Ectodermal cell (in vitro differentiated cells): ENCODE measurements at regions not wholly inside any gene's neighbourhood (a gene's known extent, or its start where the extent isn't known, plus 50 kb on each side); places are given as distances from the start of the nearest gene placed in this dataset.

ENCODE experiments used
- H3K27ac ChIP-seq: 2 replicates; pipeline ENCODE4 v1.7.0; 2013; ENCODE audit warnings: mild to moderate bottlenecking, low read depth, low read length; ENCODE audit not compliant: insufficient read depth, poor library complexity, severe bottlenecking
- H3K27me3 ChIP-seq: 2 replicates; pipeline ENCODE4 v1.7.0; 2013; ENCODE audit warnings: mild to moderate bottlenecking, low read length; ENCODE audit not compliant: insufficient read depth, control insufficient read depth, poor library complexity, severe bottlenecking
- H3K36me3 ChIP-seq: one replicate; pipeline ENCODE4 v1.7.0; 2013; ENCODE audit warnings: low read length; ENCODE audit not compliant: control insufficient read depth, insufficient read depth
- H3K4me1 ChIP-seq: one replicate; pipeline ENCODE4 v1.7.0; 2013; ENCODE audit warnings: low read length; ENCODE audit not compliant: control insufficient read depth, insufficient read depth
- H3K4me3 ChIP-seq: 2 replicates; pipeline ENCODE4 v1.7.0; 2013; ENCODE audit warnings: low read depth, low read length, control low read depth; ENCODE audit not compliant: insufficient read depth
- H3K9me3 ChIP-seq: 2 replicates; pipeline ENCODE4 v1.7.0; 2013; ENCODE audit warnings: mild to moderate bottlenecking, low read length, moderate library complexity; ENCODE audit not compliant: control insufficient read depth
- WGBS, 2 experiments: methylation state at CpG; one replicate each; pipeline ENCODE4 v1.1.7; 2013; ENCODE audit warnings: missing lambda C conversion rate in 2 of 2; 5-methylcytosine and 5-hydroxymethylcytosine counted together

GRCh38 chr5:3258050-3258449 lies 337.6 kb upstream of the IRX1 start:
- Histone ChIP-seq H3K36me3 (no peaks in the 10 kb centered on the region), H3K9me3 (no peaks in the 10 kb centered on the region), H3K27me3 (no peaks in the 10 kb centered on the region), H3K4me3 (no peak overlapping the region), H3K4me1 (peaks cover 5% of the 10 kb centered on the region), H3K27ac (no peak overlapping the region)
- 90 to 92% methylated on average over 9 of the region's 9 CpGs for WGBS, 2 experiments

DNA sequence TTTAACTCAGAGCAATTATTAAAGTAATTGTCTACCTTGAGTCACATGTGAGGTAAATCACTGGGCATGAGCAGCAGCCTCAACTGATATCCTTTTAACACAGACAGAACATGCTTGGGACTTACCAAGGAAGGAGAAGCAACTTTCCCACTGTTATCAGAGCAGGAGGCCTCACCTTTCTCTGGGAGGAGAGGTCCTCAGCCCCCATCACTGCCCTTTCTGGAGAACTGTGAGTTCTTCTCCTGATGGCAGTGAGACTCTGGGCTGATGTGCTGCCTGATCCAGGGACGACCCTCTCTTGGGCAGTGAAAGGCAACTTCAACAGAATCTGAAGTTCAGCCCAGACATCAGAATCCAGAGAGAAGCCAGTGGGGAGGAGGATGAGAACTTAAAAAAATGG lies 343.4 kb upstream of the IRX1 start:
- Histone ChIP-seq H3K27ac (no peak overlapping the region), H3K4me3 (no peak overlapping the region)
- WGBS, 2 experiments: 65 to 92% methylated on average over 1 of the region's 1 CpG

GRCh38 chr5:3251784-3252183 lies 343.8 kb upstream of the IRX1 start:
- Histone ChIP-seq H3K4me3 (no peak overlapping the region), H3K27ac (no peak overlapping the region), H3K36me3 (no peaks in the 10 kb centered on the region), H3K4me1 (no peaks in the 10 kb centered on the region), H3K27me3 (no peaks in the 10 kb centered on the region), H3K9me3 (no peaks in the 10 kb centered on the region)
- WGBS, 2 experiments: 33 to 37% methylated on average over 5 of the region's 5 CpGs

More for the DNA sequence above, 343.4 kb upstream of the IRX1 start:
- Histone ChIP-seq H3K4me1 (no peaks in the 10 kb centered on the region), H3K9me3 (no peaks in the 10 kb centered on the region), H3K36me3 (no peaks in the 10 kb centered on the region), H3K27me3 (no peaks in the 10 kb centered on the region)

DNA sequence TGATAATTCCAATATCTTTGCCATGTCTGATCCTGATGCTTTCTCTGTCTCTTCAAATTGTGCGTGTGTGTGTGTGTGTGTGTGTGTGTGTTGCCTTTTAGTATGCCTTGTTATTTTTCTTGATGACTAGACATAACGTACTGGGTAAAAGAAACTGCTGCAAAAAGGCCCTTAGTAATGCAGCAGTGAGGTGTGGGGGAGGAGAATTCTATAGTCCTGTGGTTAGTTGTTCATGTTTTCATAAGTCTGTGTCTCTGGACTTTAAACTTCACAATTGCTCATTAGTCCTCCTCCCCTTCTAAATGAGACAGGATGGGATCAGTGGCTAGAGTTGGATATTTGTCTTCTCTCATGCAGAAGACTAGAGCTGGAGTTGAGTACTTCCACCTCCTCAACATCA lies 346.2 kb upstream of the IRX1 start:
- Histone ChIP-seq H3K27me3 (no peaks in the 10 kb centered on the region), H3K27ac (no peak overlapping the region), H3K4me3 (no peak overlapping the region), H3K9me3 (no peaks in the 10 kb centered on the region), H3K36me3 (no peaks in the 10 kb centered on the region), H3K4me1 (no peaks in the 10 kb centered on the region)
- WGBS, 2 experiments: 89 to 100% methylated on average over 2 of the region's 2 CpGs

GRCh38 chr5:3237276-3237868 lies 358.3 kb upstream of the IRX1 start:
- H3K27ac ChIP-seq: no peak overlapping the region

GRCh38 chr5:3234566-3234965 lies 361.1 kb upstream of the IRX1 start:
- WGBS, 2 experiments: 95 to 98% methylated on average over 9 of the region's 9 CpGs
- H3K27ac ChIP-seq: no peak overlapping the region
- H3K9me3 ChIP-seq: no peaks in the 10 kb centered on the region
- no peaks in the 10 kb centered on the region for H3K27me3 ChIP-seq
- H3K36me3 ChIP-seq: no peaks in the 10 kb centered on the region
- H3K4me3 ChIP-seq: no peak overlapping the region
- H3K4me1 ChIP-seq: no peaks in the 10 kb centered on the region

More at GRCh38 chr5:3237276-3237868, 358.3 kb upstream of the IRX1 start:
- Histone ChIP-seq H3K4me3 (no peak overlapping the region), H3K4me1 (no peaks in the 10 kb centered on the region), H3K27me3 (no peaks in the 10 kb centered on the region), H3K36me3 (no peaks in the 10 kb centered on the region), H3K9me3 (no peaks in the 10 kb centered on the region)
- 95 to 96% methylated on average over 11 of the region's 11 CpGs for WGBS, 2 experiments

DNA sequence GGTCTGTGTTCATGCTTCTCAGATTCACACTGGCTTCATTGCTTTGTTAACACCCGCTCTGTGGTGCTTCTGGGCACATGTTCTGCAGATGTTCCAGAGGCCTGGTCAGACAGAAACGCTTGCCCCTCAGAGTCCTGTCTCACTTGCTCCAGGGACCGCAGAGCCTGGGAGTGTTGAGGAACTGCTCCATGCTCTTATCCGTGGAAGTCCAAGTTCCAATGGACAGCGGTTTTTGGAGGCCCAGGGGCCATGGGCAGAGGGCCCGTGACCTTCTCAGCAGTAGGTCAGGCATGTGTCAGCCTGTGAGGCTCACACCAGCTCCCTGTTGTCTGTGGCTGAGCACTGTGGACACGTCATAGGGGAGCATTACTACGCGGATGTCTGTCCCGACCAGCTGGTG lies 364.7 kb upstream of the IRX1 start:
- no peaks in the 10 kb centered on the region for H3K9me3 ChIP-seq
- no peak overlapping the region for H3K4me3 ChIP-seq
- WGBS, 2 experiments: 95 to 96% methylated on average over 10 of the region's 10 CpGs
- no peaks in the 10 kb centered on the region for H3K4me1 ChIP-seq
- H3K27ac ChIP-seq: no peak overlapping the region
- no peaks in the 10 kb centered on the region for H3K36me3 ChIP-seq
- H3K27me3 ChIP-seq: no peaks in the 10 kb centered on the region

- H3K9me3 ChIP-seq: no peaks in the 10 kb centered on the region
- no peaks in the 10 kb centered on the region for H3K4me1 ChIP-seq
- no peak overlapping the region for H3K4me3 ChIP-seq
- 90 to 92% methylated on average over 5 of the region's 5 CpGs for WGBS, 2 experiments
- no peak overlapping the region for H3K27ac ChIP-seq
- no peaks in the 10 kb centered on the region for H3K36me3 ChIP-seq
- no peaks in the 10 kb centered on the region for H3K27me3 ChIP-seq
Observed at GRCh38 chr5:3230254-3230653, 365.4 kb upstream of the IRX1 start.

DNA sequence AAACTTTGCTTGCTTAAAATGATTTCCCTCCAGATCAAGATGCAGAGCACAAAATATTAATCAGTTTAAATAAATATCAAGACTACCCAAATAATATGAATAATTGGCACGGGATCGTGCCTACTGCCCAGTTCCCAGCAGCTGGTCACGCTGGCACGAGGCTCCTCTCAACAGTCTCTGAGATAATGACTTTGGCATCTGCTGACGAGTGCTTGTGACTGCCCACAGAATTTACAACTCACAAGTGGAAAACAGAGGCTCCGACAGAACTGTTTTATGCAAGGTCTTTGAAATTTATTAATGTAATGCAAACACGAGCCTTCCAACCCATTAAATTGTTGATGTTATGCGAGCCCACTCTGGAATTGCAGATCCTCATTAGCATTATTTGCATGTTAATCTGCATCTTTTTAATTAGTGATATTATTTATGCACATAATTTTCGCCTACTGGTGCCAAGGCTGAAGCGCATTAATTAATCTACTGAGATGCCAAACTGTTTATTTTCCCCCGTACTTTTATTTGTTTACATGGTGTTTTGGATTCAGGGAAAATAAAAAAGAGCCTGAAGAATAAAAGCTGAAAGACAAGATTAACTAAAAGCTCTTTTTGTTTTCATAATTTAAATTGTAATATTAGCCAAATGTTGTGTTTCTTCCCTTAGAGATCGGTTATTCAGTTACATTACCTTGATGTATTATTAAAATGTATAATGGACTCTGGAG lies 369.3 kb upstream of the IRX1 start:
- Histone ChIP-seq H3K4me1 (no peaks in the 10 kb centered on the region), H3K36me3 (no peaks in the 10 kb centered on the region), H3K4me3 (no peak overlapping the region), H3K27ac (no peak overlapping the region), H3K27me3 (no peaks in the 10 kb centered on the region), H3K9me3 (no peaks in the 10 kb centered on the region)
- 92 to 93% methylated on average over 8 to 11 of the region's 12 CpGs for WGBS, 2 experiments

DNA sequence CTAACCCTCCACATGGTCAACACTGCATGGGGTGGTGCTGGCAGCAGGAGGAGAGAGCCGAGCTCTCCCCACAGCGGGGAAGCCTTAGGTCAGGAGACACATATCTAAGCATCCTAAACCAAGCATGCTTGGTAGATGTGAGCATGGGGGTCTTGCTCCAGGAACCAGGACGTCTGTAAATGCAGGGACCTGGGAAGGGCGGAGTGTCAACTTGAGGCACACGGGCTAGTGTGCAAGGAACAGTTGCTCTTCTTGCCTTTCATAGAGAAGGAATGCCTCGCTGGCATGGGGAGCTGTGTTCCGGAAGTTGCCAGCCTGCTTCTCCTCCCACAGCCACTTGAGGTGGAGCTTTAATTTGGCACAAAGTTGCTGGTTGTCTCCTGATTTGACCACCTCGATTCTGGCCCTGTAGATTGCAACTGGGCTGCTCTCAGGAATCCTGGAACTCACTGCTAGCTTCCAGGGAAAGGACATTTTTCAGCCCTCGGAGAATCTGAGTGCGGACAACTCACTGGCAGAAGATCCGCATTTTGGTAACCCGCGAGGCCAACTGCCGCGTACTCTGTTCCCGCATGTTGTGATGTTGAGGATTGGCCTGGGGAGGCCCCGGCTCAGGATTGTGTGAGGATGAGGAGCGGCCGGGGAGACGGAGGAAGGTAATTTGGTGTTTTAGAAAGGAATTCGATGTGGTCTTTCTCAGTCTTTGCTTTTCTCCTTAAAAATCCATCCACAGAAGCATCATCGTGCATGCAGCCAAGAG lies 370.3 kb upstream of the IRX1 start:
- H3K4me1 ChIP-seq: no peaks in the 10 kb centered on the region
- no peak overlapping the region for H3K4me3 ChIP-seq
- H3K36me3 ChIP-seq: no peaks in the 10 kb centered on the region
- no peak overlapping the region for H3K27ac ChIP-seq
- no peaks in the 10 kb centered on the region for H3K9me3 ChIP-seq
- WGBS, 2 experiments: 94 to 95% methylated on average over 22 of the region's 22 CpGs
- no peaks in the 10 kb centered on the region for H3K27me3 ChIP-seq
